ENCODE measurements at regions not wholly inside any gene's neighbourhood (a gene's known extent, or its start where the extent isn't known, plus 50 kb on each side); places are given as distances from the start of the nearest gene placed in this dataset.
"Not testable (repeated sequence)": the region's sequence is repeated elsewhere in the genome, so short reads cannot be mapped to it uniquely, and the experiment has no call there.

DNA sequence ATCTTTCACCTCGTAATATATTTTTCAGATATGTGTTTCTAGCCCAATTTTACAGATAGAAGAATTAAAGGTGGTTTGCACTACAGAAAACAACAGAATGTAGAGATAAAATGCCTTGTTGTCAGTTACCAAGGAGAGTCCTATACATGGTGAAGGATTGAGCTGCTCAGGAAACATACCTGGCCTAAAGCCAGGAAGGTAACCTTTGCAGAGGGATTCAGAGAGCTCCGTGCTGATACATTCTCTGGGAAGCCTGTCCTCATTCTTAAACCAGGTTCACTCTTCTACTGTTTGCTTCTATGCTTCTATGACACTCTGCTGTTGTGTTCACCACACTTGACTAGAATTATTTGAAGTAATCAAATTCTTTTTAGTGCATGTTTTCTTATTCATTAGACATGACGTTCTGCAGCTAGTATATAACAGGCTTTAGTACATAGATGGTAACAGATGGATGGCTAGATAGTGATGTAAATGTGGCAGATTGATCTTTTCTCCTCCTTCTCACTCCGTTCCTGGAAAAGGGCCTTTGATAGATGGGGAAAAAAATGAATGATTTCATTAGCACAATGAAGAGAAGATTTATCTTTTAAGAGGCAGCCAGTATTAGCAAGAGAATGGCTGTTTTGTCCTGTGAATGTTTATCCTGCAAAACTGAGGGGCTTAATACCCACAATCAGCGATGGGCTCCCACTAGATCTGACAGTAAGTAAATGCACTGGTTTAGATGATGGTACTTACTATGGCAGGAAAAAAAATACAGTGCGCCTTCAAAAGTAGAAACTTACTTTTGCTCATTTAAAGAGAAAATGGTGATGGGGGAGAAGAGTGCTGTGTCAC, 589.6 kb upstream of the FAM98A start:
- ATAC-seq, result no peak
- DNase-seq, result no peak

DNA sequence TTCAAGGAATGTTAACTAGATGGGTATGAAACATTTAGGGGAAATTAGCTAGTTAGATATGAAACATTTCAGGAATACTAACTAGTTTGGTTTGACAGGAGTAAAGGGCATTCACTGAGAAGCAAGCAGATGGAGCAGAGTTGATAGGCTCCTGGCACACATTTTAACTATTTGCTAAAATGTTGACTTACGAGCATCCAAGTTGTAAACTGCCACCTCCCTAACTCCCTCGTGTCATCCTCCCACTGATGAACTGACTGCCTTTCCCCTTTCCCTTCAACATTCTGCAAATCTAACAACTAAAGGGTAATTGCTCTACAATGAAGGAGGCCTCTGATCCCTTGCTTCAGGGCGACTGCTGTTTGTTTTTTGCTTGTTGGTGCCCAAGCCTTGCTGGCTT, 580.4 kb upstream of the FAM98A start:
- ATAC-seq, result no peak
- no peak for DNase-seq

DNA sequence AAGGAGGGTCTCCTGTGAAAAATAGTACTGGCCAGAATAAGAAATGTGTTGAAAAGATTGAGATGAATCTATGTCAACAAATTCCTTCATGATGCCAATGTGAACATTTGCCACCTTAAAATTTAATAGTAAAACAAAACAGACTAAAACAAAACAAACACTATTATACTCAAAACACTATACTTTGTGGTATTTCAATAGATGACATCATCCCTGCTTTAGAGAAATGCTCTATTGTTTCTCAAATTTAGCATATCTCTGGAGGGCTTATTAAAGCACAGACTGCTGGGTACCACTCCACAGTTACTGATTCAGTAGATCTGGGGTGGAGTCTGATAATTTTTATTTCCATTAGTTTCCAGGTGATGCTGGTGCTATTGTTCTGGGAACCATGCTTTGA, 579.4 kb upstream of the FAM98A start:
- ATAC-seq (no peak), DNase-seq (no peak)

DNA sequence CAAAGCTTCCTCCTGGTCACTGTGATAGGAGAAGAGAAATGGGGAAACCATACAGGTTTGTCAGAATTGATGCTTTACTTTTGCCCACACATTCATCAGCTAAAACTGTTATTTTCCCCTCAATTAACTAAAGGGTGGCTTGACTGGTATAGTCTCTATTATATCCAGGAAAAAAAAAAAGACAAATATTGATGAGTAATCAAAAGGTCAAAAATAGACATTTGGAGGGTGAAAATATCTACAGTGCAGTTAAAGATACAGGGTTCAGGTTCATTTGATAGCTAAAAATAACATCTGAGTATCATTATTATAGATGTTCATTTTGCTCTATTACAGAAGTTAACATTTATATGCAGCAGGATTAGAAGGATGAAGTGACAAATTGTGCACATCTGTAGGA, 577.6 kb upstream of the FAM98A start:
- no peak for DNase-seq

DNA sequence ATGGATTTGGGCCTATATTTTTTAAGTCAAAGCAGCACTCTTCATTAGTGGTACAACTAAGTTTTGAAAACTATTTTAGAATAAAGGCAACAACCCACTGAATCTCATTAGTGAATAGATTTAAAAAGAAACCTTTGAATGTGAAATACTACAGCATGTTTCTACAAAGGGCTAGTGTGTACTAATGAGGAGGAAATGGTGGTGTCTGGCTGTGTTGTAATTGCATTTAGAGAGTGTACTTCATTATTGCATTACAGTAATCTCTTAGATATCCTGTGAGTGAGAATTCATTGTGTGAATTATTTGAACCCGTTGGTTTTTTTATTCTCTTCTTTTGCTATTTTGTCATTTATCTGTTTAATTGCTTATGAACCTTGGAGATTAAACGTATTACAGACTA, 575.4 kb upstream of the FAM98A start:
- ATAC-seq (no peak), DNase-seq (no peak)

More for the DNA sequence above, 577.6 kb upstream of the FAM98A start:
- no peak for ATAC-seq

DNA sequence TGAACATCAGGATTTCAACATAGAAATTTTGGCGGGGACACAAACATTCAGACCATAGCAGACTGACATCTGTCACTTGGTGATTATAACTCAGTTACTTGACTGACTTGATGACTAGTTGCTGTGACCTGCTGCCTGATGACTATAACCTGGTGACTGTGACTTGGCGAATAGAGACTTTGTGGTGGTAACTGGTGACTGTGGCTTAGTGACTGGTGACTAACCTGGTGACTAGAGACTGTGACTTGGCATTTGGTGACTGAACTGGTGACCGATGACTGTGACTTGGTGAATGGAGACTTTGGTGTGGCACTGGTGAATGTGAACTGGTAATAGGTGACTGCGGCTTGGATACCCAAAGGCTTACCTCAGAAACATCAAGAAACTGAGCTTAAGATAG, 563.1 kb upstream of the FAM98A start:
- ATAC-seq, result no peak
- no peak for DNase-seq

DNA sequence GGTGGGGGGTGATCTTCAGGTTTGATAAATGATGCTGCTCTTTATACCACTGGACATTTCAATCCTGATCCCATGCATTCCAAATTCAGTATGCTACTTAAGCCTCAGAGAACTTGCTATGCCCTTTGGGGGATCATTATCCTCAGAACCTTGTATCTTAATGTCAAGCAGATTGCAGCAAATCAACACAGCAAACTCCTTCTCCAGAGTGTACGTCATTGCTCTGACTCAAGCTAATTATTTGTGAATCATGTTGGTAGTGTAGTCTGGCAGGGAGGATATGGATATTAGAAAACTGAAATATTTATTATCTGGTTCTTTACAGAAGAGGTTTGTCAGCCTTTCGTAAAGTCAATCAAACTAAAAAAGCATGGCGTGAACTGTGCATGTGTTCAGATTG, 562.5 kb upstream of the FAM98A start:
- DNase-seq, result no peak
- no peak for ATAC-seq

DNA sequence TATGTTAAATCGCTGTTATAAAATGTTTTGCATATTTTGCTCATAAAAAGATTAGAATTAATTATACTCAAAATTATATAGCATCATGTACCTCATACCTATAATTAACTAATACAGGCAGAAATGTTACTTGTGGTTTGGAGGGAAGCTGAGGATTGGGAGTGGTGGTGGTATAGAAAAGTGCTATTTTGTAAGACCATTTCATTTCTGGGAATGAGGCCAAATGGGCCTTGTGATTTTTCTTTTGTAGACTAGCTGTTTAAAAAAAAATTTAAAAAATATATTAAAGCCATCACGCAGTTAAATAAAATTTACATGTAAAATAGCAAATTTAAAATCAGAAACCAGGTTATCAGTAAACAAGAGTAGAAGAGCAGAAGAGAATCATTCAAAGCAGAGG, 560.8 kb upstream of the FAM98A start:
- ATAC-seq (no peak), DNase-seq (no peak)

DNA sequence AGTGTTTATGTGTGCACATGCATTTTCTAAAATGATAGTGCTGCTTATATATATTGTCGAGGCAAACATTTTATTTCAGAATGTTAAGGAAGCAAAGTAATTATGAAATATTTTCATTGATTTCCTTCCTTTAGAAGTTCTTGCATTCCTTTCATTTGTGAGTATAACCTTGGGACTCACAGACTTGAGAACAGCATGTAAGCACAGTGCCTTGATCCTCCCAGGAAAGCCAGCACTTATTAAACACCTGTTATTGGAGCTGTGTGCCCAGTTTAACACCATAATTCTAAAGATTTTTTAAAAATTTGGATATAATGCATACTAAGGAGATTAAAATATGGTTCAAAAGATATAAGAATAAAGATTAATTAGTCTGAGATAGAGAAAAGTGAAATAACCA, 554.4 kb upstream of the FAM98A start:
- DNase-seq (no peak), ATAC-seq (no peak)

DNA sequence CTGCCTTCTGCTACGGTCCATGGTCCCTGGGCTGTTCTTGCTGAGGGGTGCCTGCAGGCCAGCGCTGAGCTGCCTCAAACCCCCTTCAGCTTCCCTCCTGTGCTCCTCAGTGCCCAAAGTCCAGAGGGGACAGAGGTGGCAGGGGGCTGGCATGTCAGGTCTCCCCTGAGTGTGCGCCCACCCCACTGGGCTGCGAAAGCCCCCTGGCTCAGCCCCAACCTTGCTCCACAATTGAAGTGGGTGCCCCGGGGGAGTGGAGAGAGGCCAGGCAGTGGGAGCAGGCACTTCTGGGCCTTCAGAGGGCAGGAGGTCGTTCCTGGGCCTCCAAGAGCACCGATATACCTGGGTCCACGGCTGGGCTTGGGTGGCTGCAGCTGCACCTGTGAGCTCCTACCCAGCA, 548.7 kb upstream of the FAM98A start:
- ATAC-seq (no peak), DNase-seq (no peak)

DNA sequence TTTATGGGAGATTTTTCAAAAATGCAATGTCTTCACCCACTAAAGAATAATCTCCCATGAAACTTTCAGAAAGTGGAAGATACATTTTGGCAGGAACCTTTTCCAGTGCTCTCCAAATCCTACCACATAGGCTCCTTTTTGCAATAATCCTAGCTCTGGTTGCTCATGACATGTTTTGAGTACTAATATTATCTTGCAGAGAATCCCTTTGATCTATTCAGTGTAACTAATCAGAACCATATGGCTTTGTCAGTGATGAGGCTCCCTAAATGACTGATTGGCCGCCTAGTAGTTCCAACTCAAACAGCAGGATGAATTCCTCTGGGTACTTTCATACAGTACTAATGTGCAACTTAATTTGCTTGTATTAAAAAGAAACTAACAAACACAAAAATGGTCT, 544.0 kb upstream of the FAM98A start:
- no peak for ATAC-seq
- DNase-seq, result no peak

DNA sequence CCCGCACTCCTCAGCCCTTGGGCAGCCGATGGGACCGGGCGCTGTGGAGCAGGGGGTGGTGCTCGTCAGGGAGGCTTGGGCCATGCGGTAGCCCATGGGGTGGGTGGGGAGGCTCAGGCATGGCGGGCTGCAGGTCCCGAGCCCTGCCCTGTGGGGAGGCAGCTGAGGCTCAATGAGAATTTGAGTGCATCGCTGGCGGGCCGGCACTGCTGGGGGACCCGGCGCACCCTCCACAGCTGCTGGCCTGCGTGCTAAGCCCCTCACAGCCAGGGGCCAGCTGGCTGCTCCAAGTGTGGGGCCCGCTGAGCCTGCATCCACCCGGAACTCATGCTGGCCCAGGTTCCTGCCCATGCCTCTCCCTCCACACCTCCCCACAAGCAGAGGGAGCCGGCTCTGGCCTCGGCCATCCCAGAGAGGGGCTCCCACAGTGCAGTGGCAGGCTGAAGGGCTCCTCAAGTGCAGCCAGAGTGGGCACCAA, 543.5 kb upstream of the FAM98A start:
- DNase-seq, ATAC-seq: not testable (repeated sequence)

DNA sequence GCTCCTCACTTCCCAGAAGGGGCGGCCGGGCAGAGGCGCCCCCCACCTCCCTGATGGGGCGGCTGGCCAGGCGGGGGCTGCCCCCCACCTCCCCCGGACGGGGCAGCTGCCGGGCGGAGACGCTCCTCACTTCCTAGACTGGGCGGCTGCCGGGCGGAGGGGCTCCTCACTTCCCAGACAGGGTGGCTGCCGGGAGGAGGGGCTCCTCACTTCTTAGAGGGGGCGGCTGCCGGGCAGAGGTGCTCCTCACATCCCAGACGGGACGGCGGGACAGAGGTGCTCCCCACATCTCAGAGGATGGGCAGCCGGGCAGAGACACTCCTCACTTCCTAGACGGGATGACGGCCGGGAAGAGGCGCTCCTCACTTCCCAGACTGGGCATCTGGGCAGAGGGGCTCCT, 534.0 kb upstream of the FAM98A start:
- ATAC-seq, result not testable (repeated sequence)

DNA sequence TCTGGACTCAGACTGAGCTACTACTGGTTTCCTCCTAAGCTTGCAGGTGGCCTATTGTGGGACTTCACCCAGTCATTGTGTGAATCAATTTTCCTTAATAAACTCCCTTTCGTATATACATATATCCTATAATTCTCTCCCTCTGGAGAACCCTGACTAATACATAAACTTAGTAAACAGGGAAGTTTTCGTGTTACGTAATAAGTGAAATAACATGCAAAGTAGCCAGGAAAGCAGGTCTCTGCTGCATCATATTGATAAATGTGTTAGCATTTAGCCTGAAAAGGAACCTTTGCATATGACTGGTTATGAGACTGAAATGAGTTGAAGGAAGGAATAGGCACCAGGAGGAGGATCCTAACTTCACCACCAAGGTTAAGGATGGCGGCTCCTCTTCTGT, 527.2 kb upstream of the FAM98A start:
- no peak for ATAC-seq

More for the DNA sequence above, 534.0 kb upstream of the FAM98A start:
- DNase-seq, result not testable (repeated sequence)

DNA sequence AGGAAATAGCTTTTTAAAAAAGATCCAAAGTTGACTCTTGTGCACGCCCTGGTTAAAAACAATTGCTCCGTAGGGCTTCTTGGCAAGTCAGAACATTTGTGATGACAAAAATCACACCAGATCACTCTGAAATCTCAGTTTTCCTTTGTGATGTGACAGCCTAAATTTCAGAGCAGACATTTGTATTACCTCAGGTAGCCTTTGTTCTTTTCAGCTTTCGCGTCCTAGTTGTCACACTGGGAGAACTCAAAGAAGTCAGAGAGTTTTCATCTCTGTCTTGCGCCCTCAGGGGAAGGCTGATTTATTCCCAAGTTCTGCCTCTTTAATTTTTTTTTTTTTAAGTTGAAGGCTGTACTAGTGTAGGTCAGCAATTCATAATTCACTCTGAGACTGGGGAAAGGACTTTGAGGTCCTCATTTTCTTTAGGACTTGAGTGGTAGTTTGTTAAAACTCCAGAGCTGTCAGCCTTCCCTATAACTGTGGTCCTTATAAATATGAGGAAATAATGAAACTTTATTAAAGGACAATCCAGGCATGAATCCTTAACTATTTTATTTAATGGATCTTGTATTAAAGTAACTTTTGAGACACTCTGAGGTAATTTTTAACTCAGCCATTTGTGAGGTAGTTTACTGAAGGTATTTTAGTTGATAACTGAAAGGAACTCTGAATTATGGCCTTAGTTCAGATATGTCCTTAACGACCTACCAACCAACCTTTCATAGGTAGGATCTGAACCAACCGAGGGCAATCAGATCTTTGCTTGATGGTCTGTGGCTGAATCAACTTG, 525.1 kb upstream of the FAM98A start:
- ATAC-seq (no peak), DNase-seq (no peak)

More for the DNA sequence above, 527.2 kb upstream of the FAM98A start:
- no peak for DNase-seq

DNA sequence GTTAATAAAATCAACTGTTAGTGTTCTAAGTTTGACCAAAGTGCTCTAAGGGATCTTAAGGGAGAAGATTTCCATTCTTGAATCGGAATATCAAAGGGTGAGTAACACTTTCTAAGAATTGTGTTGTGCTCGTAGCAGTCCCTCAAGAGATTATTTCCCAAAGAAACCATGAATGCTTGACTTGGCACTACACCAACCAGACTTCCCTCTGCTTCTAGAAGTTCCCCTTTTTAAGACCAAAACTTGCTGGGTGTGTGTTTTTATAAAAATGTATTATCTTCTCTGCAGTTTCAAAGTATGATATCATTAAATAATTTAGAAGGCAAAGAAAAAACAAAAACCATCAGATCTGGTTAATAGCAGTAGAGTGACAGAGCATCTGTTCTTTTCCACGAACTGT, 522.0 kb upstream of the FAM98A start:
- ATAC-seq (no peak), DNase-seq (no peak)

DNA sequence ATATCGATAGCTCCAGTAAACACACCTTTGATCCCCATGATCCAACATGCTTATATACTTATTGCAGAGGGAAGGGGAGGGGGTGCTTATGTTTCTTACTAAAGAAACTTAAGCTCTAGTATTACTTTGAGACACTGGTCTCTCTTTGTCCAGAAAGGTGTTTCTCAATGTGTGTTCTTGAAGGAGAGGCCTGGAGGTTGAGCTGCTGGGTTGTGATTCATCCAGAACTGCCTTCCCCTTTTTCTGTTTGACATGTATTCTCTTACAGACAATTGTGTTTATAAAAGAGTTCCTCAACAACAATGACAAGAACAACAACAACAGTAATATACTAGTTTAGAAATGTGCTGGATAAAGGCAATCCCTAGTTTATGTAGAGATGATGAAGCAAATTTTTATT, 516.0 kb upstream of the FAM98A start:
- DNase-seq (no peak), ATAC-seq (no peak)

DNA sequence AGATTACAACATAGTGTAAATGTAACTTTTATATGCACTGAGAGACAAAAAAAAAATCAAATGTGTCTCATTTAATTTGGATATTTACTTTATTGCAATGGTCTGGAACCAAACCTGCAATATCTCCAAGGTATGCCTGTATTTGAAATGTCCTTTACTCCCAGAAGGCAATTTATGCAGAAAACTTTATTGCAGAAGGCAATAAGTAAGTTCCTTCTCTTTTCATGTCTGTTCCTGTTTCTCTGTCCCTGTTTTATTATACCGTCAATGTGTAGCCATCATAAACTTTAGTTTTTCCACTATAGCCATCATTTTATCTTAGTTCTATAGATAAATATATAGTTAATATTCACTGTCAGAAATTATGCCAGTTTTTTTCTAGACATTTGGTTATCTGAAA, 513.1 kb upstream of the FAM98A start:
- ATAC-seq (no peak), DNase-seq (no peak)

DNA sequence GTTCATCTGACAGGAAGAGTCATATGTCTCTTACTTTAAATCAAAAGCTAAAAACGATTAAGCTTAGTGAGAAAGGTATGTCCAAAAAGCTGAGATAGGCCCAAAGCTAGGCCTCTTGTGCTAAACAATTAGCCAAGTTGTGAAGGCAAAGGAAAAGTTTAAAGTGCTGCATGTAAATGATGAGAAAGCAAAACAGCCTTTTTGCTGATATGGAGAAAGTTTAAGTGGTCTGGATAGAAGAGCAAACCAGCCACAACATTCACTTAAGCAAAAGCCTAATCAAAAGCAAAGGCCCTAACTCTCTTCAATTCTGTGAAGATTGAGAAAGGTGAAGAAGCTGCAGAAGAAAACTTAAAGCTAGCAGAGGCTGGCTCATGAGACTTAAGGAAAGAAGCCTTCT, 511.3 kb upstream of the FAM98A start:
- ATAC-seq (no peak), DNase-seq (no peak)

DNA sequence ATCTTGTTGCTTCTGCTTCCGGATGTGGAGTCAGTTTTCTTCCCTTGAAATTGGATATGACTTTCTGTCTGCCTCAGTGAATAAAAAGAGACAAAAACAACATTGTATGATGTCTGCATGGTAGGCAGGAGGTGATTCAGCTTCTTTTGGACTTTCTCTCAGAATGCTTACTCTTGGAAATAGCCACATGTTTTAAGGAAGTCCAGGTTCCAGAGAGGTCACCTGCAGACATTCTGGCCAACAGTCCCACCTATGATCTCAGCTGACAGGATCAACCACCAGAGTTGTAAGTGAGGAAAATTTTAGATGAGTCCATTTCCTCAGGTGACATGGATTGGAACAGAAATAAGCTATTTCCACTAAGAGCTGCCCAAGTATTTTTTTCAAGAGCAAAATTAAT, 508.7 kb upstream of the FAM98A start:
- no peak for ATAC-seq
- DNase-seq, result no peak

DNA sequence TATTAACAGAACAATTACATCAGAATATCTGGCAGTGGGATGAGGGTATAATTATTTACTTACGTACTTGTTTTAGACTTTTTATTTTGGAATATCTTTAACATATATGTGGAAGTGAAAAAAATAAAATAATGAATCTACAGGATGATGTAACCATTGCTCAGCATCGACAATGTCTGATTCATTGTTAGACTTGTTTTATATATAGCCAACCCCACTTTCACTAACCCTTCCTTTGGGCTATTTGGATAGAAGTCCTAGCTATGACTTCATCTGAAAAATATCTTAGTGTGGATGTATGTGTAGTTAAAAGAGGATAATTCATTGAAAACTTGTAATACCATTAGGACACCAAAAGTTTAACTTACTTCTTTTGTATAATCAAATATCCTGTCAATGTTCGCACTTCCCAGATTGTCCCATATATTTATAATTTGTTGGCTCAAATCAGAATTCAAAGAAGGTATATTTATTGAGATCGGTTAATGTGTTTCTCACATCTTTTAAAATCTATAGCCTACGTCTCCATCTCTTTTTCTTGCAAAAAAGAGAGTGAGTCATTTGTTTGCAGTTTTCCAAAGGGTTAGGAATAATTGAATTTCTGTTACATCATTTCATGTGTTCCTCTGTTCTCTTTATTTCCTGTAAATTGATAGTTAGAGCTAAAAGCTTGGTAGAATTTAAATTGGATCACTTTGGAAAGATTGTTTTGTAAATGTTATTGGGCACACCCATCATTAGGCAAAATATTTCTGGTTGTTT, 506.1 kb upstream of the FAM98A start:
- ATAC-seq (no peak), DNase-seq (no peak)

DNA sequence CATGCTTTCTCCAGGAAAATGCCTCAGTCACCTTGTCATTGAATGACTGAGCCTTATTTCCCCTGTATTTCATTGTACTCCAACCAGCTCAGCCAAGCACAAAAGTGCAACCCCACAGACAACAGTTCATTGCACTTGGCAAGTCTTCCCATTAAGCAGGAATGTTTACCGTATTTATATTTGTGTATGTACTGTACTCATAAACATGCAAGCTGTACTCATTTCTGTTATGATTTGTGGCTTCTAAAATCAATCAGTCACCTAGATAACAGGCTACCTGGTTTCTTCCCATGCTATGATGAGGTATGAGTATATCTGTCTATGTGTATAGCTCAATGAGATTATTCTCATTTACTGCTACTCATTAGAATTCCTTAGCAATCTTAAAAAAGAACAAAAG, 505.5 kb upstream of the FAM98A start:
- DNase-seq (no peak), ATAC-seq (no peak)

DNA sequence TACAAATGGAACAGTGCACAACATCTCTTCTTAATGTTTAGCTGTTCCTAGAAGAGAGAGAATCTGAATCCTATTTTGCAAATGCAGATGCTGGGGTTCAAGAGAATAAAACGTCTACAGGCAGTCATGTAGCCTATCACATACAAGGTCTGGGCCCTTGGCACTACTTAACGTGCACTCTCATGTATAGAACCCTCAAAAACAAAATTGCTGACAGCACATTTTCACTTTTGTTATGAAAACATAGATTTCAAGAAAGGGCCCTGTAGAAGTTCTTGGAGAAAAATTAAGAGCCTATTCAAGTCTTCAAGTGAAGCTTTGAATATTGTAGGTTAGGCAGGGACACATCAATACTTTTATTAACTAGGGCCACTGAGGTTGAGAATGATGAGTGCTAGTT, 504.3 kb upstream of the FAM98A start:
- DNase-seq, result no peak
- no peak for ATAC-seq
